Inflammatory macrophage treated with lipopolysaccharide for 4 hours (primary cell): ENCODE measurements at regions not wholly inside any gene's neighbourhood (a gene's known extent, or its start where the extent isn't known, plus 50 kb on each side); places are given as distances from the start of the nearest gene placed in this dataset.

Experiments used
- DNase-seq: peaks from one replicate; pipeline ENCODE4 v3.0.0-alpha.2; 2020

- no peak for DNase-seq
These were observed 57.5 kb upstream of the WDR1 start for GRCh38 chr4:10173754-10174749.

GRCh38 chr4:10173037-10173753, 56.6 kb upstream of the WDR1 start:
- no peak for DNase-seq

- DNase-seq: no peak
These were observed 55.8 kb upstream of the WDR1 start for GRCh38 chr4:10172278-10172921.

DNA sequence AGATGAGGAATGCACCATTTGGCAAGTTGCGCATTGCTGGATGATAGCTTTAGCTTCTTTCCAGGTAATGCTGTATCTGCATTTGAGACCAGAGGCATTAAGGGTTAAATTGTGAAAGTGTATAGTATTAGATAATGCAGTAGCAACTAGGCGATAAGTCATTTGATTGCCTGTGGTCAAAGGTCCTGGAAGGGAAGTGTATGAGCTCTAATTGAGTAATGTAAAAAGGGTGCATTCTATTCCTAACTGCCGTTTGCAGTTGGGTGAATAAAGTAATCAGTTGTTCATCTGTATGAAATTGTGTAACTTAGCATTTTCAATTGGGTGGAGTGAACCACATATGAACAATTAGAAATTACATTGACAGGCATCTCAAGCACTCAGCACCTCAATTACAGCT, 54.5 kb upstream of the WDR1 start:
- peak; percentile 14 for DNase-seq

DNA sequence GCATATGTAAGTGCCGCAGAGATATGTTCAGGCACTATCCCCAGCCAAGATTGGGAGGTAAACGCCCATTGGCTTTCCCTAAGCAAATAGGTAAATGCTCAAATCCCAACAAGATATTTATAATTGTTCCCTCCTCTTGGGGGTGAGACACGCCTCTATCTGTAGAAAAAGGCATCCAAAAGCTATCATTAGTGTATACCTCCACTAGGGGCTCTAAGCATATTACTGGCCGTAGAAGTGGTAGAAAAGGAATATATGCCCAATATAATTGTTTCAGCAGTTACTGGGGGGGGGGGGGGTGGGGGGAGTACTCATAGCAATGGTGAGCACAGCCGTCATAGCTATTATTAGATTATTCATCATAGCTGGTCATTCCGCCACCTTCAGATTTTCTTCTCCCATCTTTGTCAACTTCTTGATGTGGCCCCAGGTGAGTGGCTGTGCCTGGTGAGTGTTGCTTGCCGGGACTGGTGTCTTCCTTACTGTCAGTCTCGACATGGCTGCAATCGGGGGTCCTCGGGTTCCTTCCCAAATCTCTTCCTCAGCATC, 53.3 kb upstream of the WDR1 start:
- no peak for DNase-seq

DNA sequence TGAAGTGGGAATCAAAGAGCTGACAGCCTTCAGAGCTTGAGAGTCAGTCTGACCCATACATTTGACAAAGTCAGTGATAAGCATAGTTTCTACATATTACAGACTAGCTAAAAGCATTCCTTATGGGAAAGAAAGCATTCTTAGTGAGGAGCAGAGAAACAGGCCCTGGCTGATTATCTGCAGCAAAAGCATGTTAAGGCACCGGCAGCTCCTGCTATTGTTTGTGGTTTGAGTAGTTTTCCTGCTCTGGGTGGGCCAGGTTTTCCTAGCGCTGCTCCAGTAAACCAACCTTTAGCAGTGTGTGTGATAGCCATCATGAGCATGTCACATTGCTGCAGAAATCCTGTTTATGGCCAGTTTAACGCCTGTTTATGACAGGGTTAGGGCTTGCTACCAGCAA, 51.6 kb upstream of the WDR1 start:
- DNase-seq: no peak

DNA sequence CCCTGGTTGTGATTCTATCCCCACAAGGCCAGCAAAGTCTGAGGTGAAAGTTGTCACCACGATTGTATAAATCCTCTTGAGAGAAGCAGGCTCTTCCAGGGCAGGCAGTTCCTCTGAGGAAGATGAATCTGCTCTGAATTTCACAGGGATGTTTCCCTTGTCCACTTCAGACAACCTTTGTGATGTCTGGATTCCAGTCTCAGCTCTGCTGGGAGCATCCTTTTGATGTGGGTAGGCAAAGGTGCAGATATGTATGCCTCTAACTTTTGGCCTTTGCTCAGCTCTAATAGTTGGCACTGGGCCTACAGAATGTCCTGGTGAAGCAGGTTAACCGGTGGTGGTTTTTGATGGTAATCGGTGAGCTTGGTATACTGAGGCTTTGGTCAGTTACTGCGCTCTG, 50.6 kb upstream of the WDR1 start:
- DNase-seq: no peak
